ENCODE measurements at regions not wholly inside any gene's neighbourhood (a gene's known extent, or its start where the extent isn't known, plus 50 kb on each side); places are given as distances from the start of the nearest gene placed in this dataset.

DNA sequence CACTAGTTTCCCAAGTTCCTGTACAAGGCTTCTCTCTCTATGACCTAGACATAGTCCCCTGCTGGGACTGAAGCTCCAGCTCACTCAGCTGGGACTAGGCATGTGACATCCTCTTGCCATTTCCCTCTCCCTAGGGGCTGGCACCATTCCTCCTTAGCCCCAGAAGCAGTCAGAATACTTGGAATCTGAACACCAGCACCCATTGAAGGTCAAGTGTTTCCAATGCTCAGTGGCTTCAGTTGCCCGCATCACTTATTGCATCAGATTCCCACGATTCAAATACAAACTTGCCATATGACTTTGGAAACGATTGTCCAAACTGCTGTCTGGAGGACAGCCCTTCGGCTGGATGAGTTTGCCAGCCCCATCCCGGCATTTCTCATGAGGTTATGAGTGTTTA, 65.5 kb upstream of the HOPX start:
- TF ChIP-seq, protein P1, sequence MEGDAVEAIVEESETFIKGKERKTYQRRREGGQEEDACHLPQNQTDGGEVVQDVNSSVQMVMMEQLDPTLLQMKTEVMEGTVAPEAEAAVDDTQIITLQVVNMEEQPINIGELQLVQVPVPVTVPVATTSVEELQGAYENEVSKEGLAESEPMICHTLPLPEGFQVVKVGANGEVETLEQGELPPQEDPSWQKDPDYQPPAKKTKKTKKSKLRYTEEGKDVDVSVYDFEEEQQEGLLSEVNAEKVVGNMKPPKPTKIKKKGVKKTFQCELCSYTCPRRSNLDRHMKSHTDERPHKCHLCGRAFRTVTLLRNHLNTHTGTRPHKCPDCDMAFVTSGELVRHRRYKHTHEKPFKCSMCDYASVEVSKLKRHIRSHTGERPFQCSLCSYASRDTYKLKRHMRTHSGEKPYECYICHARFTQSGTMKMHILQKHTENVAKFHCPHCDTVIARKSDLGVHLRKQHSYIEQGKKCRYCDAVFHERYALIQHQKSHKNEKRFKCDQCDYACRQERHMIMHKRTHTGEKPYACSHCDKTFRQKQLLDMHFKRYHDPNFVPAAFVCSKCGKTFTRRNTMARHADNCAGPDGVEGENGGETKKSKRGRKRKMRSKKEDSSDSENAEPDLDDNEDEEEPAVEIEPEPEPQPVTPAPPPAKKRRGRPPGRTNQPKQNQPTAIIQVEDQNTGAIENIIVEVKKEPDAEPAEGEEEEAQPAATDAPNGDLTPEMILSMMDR (IDR thresholded peaks at IDR 0.05), result no peak
- DNase-seq, result no peak
- WGBS (ENCODE audit: insufficient coverage), result 100% methylated on average over 2 of the region's 5 CpGs
- Mint-ChIP-seq H3K4me3 (no peak overlapping the region), H3K4me1 (peaks cover 11% of the 10 kb centered on the region), H3K27ac (peak overlapping the region in 1 of 7 donors; percentile 31), H3K27me3 (ENCODE audit: low read depth in 3 of 3) (peaks cover 0 to 2% (median 0%) of the 10 kb centered on the region in 3 donors), H3K9me3 (peaks cover 0 to 13% (median 8%) of the 10 kb centered on the region in 7 donors), H3K36me3 (no peaks in the 10 kb centered on the region)
- H3K27me3 ChIP-seq (ENCODE audit: control insufficient read depth in 2 of 2, insufficient read depth in 2 of 2, low read length in 2 of 2), result no peaks in the 10 kb centered on the region
- H4K20me1 ChIP-seq (ENCODE audit: insufficient read depth, low read length), result no peaks in the 10 kb centered on the region
- H3K36me3 ChIP-seq (replicated peaks in 1 of 2; ENCODE audit: control insufficient read depth in 1 of 2, insufficient read depth in 2 of 2, low read length in 2 of 2), result no peaks in the 10 kb centered on the region
- no peak overlapping the region for H3K9ac ChIP-seq (ENCODE audit: insufficient read depth, low read length, poor library complexity, severe bottlenecking)
- no peak overlapping the region for H3K4me3 ChIP-seq (replicated peaks in 1 of 3; ENCODE audit: low read depth in 2 of 3, low read length in 3 of 3)
- H3K4me2 ChIP-seq (replicated peaks; ENCODE audit: extremely low read depth, low read length, poor library complexity, severe bottlenecking), result no peak overlapping the region
- H2AFZ ChIP-seq (ENCODE audit: insufficient read depth, low read depth, low read length, poor library complexity, severe bottlenecking), result peak overlapping the region; percentile 23
- intact Hi-C loops (cut with micrococcal nuclease), result no loop called here
- H3K27ac ChIP-seq (ENCODE audit: low read depth in 1 of 2, low read length in 2 of 2), result no peak overlapping the region
- H3K79me2 ChIP-seq (ENCODE audit: insufficient read depth, low read length), result no peaks in the 10 kb centered on the region
- H3K4me1 ChIP-seq (ENCODE audit: control insufficient read depth in 1 of 2, insufficient read depth in 2 of 2, low read length in 2 of 2), result peaks cover 5 to 7% of the 10 kb centered on the region in 2 donors
- H3K9me3 ChIP-seq (replicated peaks in 1 of 2; ENCODE audit: control insufficient read depth in 1 of 2, insufficient read depth in 1 of 2, low read length in 2 of 2), result peaks cover 0 to 4% of the 10 kb centered on the region in 2 donors

DNA sequence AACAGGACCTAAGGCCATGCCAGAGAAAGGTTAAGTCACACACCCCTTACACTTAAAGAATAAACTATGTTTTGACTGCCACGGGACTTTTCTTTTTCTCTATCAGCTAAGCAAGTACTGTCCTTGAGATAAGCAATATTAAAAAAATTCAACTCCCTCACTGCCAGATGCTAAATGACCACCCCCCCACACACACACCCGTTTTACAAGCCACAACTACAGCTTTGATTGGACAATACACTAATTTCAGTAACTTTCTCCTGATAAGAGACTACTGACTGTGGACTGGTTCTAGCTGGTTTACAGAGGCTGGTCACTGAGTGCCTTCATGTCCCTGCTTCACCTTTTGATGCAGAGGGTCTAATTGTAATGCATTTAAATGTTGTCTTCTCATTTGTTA, 63.9 kb upstream of the HOPX start:
- Histone ChIP-seq H3K27me3 (ENCODE audit: control insufficient read depth in 2 of 2, insufficient read depth in 2 of 2, low read length in 2 of 2) (no peaks in the 10 kb centered on the region), H2AFZ (ENCODE audit: insufficient read depth, low read depth, low read length, poor library complexity, severe bottlenecking) (no peak overlapping the region), H3K27ac (ENCODE audit: low read depth in 1 of 2, low read length in 2 of 2) (no peak overlapping the region), H3K4me1 (ENCODE audit: control insufficient read depth in 1 of 2, insufficient read depth in 2 of 2, low read length in 2 of 2) (peaks cover 5 to 7% of the 10 kb centered on the region in 2 donors), H4K20me1 (ENCODE audit: insufficient read depth, low read length) (no peaks in the 10 kb centered on the region), H3K9ac (ENCODE audit: insufficient read depth, low read length, poor library complexity, severe bottlenecking) (no peak overlapping the region), H3K36me3 (replicated peaks in 1 of 2; ENCODE audit: control insufficient read depth in 1 of 2, insufficient read depth in 2 of 2, low read length in 2 of 2) (no peaks in the 10 kb centered on the region), H3K9me3 (replicated peaks in 1 of 2; ENCODE audit: control insufficient read depth in 1 of 2, insufficient read depth in 1 of 2, low read length in 2 of 2) (peaks cover 0 to 3% of the 10 kb centered on the region in 2 donors), H3K4me2 (replicated peaks; ENCODE audit: extremely low read depth, low read length, poor library complexity, severe bottlenecking) (no peak overlapping the region), H3K79me2 (ENCODE audit: insufficient read depth, low read length) (no peaks in the 10 kb centered on the region), H3K4me3 (replicated peaks in 1 of 3; ENCODE audit: low read depth in 2 of 3, low read length in 3 of 3) (no peak overlapping the region)
- DNase-seq, result no peak
- H3K4me3 Mint-ChIP-seq, result no peak overlapping the region
- intact Hi-C loops (cut with micrococcal nuclease), result no loop called here
- 100% methylated on average over 1 of the region's 2 CpGs for WGBS (ENCODE audit: insufficient coverage)
- peaks cover 0 to 5% (median 0%) of the 10 kb centered on the region in 7 donors for H3K9me3 Mint-ChIP-seq
- no peak overlapping the region for H3K27ac Mint-ChIP-seq
- no peaks in the 10 kb centered on the region for H3K36me3 Mint-ChIP-seq
- peaks cover 6% of the 10 kb centered on the region for H3K4me1 Mint-ChIP-seq
- TF ChIP-seq, protein P1 (IDR thresholded peaks at IDR 0.05), result no peak
- H3K27me3 Mint-ChIP-seq (ENCODE audit: low read depth in 3 of 3), result peaks cover 0 to 4% (median 0%) of the 10 kb centered on the region in 3 donors

All from CD14-positive monocyte (primary cell).